Ishikawa (cell line): ENCODE measurements at regions not wholly inside any gene's neighbourhood (a gene's known extent, or its start where the extent isn't known, plus 50 kb on each side); places are given as distances from the start of the nearest gene placed in this dataset.

Experiments used
- EP300 ChIP-seq: IDR thresholded peaks from 2 replicates; pipeline ENCODE4 v1.6.1; 2012; ENCODE audit warnings: borderline replicate concordance
- RAD21 ChIP-seq: IDR thresholded peaks from 2 replicates; pipeline ENCODE4 v1.6.1; 2012; ENCODE audit warnings: low read depth
- TCF12 ChIP-seq: IDR thresholded peaks from 2 replicates; pipeline ENCODE4 v1.6.1; 2012; ENCODE audit warnings: low read depth
- TEAD4 ChIP-seq: IDR thresholded peaks from 2 replicates; pipeline ENCODE4 v1.6.1; 2012
- TF ChIP-seq, protein P1 (sequence below): IDR thresholded peaks from 2 replicates; pipeline ENCODE4 v1.6.1; 2012; ENCODE audit warnings: low read depth, mild to moderate bottlenecking
- TF ChIP-seq, protein P2 (sequence below): IDR thresholded peaks from 2 replicates; pipeline ENCODE4 v1.6.1; 2012

- TF ChIP-seq, protein P1, sequence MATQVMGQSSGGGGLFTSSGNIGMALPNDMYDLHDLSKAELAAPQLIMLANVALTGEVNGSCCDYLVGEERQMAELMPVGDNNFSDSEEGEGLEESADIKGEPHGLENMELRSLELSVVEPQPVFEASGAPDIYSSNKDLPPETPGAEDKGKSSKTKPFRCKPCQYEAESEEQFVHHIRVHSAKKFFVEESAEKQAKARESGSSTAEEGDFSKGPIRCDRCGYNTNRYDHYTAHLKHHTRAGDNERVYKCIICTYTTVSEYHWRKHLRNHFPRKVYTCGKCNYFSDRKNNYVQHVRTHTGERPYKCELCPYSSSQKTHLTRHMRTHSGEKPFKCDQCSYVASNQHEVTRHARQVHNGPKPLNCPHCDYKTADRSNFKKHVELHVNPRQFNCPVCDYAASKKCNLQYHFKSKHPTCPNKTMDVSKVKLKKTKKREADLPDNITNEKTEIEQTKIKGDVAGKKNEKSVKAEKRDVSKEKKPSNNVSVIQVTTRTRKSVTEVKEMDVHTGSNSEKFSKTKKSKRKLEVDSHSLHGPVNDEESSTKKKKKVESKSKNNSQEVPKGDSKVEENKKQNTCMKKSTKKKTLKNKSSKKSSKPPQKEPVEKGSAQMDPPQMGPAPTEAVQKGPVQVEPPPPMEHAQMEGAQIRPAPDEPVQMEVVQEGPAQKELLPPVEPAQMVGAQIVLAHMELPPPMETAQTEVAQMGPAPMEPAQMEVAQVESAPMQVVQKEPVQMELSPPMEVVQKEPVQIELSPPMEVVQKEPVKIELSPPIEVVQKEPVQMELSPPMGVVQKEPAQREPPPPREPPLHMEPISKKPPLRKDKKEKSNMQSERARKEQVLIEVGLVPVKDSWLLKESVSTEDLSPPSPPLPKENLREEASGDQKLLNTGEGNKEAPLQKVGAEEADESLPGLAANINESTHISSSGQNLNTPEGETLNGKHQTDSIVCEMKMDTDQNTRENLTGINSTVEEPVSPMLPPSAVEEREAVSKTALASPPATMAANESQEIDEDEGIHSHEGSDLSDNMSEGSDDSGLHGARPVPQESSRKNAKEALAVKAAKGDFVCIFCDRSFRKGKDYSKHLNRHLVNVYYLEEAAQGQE = no peak
- TF ChIP-seq, protein P2, sequence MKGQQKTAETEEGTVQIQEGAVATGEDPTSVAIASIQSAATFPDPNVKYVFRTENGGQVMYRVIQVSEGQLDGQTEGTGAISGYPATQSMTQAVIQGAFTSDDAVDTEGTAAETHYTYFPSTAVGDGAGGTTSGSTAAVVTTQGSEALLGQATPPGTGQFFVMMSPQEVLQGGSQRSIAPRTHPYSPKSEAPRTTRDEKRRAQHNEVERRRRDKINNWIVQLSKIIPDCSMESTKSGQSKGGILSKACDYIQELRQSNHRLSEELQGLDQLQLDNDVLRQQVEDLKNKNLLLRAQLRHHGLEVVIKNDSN = no peak
- TF ChIP-seq EP300 (no peak), TCF12 (no peak), RAD21 (no peak), TEAD4 (no peak)
Measured at GRCh38 chr13:54226876-54227275, 1198.3 kb downstream of the OLFM4 start.
